Hematopoietic multipotent progenitor cell treated with erythropoietin and hydrocortisone succinate and interleukin-3 and kit ligand, for 4 days (in vitro differentiated cells): ENCODE measurements at regions not wholly inside any gene's neighbourhood (a gene's known extent, or its start where the extent isn't known, plus 50 kb on each side); places are given as distances from the start of the nearest gene placed in this dataset.

ENCODE experiments used
- DNase-seq: peaks from one replicate; pipeline ENCODE4 v3.0.0-alpha.2; 2015

DNA sequence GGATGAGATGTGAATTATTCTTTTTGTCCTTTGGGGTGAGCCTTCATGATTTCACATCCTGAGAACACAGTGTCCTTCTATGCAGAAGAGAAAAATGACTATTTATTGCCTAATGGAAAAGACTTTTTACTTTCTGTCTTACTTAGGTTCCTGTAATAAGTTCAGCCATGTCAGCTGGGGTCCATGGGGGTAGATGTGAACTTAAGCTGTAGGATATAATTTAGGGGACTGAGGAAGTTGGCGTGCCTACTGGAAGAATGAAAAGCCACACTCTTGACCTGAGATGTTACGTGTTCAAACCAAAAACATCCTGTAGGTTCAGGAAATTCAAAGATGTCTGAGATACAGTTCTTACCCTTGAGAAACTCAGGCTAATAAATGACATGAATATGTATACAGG lies 660.5 kb downstream of the TOX3 start:
- DNase-seq = no peak

DNA sequence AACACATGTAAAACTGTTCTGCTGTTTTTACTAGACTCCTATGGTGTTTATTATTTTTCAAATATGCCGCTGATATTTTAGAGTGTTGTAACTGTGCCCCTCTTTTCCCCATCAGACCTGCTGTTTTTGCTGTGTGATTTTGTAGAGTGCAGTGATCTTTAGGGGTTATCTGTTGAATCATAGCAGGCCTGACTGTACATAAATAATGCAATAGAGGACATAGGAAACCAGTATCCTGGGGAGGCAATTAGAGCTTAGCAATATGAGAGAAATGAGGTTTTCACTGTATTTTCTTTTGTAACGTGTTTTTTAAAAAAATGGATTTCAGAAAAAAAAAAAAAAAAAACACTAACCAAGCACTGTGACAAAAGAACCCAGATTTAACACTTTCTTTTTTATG lies 662.2 kb downstream of the TOX3 start:
- DNase-seq = no peak

DNA sequence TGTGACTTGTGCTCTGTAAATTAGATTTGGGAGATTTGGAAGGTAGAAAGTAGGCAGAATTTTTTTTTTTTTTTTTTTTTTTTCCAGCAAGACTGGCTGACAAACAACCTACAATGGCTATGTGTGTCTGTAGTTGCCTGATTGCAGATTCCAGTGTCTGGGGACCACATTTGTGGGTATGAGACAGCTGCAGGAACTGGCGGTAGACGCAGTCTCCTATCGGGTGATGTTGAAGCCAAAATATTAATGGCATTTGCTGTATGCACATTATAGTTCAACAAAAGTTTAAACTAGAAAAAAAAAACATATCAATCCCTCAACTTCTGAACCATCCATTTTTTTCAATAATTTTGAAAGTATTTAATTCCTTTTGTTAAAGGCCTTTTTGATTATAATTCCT lies 665.2 kb downstream of the TOX3 start:
- no peak for DNase-seq

DNA sequence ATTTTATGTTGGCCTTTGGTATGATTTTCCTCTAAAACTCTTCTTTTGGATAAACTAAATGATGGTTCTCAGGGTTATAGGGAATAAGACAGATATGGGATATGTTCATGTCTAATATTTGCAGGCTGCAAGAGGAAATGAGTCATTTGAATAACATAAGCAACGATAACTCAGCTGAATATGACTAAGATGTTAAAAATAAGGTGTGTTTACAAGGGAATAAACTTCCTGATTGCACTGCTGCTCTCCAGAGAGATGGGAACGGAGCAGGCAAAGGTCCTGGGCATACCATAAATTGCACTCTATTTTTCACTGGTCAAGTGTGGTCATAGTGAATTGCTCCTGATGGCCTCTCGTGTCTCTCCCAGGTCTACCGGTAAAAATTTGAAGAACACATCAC lies 666.2 kb downstream of the TOX3 start:
- DNase-seq = no peak

DNA sequence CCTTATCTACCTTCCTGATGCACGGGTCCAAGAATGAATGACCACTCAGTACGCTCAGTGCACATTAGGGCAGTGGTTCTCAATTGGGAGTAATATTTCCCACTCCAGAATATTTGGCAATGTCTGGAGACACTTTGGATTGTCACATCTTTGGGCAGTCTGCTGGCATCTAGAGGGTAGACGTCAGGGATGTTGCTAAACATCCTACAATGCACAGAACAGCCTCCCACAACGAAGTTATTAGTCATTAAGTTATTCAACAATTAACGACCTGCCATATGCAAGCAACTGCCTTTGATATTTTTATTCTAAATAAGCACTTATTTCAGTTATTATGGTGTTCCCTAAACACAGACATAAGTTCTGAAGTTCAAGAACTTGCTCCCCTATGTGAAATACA lies 669.3 kb downstream of the TOX3 start:
- DNase-seq = no peak

DNA sequence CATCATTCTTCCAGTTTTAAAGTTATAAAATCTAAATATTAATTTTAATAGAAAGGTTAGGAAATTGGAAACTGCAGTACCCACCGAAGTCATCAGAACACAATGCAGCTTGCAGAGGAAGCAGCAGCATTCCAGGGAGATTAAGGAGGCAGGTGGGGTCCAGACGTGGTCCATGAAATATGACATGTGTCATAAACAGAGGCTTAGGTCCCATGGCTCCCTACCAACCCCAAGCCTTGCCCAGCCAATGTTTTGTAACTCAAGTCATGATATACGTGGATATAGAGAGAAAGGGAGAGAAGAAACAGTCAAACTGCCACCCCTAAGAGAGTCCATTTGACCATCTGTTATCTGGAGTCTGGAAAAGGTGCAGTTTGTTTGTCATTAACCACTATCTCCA lies 670.0 kb downstream of the TOX3 start:
- no peak for DNase-seq

DNA sequence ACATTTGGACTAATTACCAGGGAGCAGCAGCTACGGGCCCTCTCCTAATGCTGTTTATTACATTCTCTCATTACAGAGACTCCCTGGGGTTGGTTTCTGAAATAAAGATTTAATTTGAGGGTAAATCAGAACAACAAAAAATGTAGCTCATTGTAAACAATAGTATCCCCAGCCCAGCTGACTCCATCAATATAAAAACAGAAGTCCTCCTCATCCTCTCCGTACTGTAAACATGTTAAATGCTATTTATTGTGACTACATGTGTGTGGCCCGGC lies 670.4 kb downstream of the TOX3 start:
- DNase-seq = no peak

DNA sequence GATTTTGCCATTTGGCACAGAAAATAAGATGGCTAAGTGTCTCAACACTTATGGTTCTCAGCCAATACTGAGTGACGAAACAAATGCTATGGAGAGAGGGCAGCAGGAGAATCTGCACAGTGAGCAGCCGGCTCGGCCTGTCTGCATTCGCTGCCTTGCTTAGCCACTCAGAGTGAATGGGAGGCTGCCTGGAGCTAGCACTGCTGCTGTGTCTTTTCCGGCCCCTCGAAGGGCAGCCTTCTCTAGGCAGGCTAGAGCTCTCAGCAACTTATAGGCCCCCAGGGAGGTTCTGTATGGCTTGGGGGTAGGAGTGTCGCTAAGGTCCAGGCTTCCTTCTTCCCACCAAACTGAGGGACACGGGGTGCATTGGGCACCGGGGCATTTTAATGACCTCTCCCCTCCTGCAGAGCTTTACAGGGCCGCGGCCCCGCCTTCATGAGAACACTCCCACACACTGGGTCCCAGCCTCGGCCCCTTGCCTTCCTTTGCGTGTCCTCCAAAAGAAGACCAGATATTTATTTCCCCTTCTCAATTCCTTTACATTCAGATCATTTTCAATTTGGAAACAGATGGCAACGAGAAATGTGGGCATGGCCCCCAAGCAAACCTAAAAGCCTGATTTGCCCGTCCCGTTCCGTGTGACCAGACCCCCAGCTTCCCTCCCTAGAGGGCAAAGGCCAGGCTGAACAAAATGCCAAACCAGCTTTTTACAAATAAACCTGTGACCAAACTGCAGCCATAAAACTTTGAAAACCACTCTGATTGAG lies 670.9 kb downstream of the TOX3 start:
- DNase-seq = no peak

DNA sequence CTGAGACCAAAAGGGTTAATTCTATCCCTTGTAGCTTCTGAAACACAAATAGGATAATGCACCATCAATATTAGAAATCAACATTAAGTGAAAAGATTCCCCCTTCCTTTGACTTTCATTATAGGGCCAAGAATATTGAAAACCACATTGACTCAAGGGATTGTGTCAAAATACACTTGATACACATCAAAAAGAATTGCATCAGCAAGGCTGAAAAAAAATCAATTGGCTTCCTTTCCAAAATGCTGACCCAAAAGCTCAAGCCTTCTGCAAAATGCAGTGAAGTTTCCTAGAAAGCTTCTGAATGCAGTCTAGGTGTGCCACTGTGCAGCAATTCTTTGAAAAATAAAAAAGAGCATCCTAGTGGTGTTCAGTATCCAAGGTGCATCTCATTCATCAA lies 674.4 kb downstream of the TOX3 start:
- no peak for DNase-seq

DNA sequence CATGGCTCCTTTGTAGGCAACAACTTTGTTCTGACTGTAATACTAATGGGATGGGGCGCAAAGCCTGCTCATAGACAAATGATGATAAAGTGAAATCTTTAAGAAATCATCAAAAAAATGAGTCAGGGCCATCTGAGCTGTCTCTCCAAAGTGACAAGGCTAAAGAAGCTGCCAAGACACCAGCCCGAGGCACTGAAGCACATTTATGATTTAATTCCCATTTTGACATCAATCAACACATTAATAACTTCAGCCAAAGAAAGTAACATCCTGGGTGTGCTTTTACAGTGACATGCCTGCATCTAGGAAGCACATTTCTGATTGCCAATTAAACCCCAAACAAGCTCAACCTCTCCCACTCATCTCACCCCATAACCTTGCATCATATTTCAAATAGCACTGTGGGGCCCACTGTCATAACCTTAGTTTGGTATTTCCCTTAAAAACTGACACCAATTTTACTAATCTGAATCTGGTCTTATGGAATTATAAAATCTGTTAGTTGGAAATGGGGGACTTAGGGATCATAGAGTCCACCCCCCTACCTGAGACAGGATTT lies 676.6 kb downstream of the TOX3 start:
- no peak for DNase-seq

DNA sequence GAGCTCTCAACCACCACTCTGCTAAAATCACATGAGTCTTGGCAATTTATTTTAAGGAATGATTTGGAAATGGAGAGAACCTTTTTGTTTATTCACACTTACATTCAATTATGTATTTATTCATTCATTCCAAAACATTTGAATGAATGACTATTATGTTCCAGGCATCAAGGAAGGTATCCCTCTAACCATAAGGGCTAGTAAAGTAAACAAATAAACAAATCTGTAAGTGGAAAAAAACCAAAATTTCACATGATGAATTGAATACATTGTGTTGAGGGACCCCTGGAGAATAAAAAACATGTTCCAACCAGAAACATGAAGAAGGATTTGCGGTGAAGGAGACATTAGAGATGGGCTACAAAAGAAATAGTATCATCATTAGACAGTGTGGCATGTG lies 677.8 kb downstream of the TOX3 start:
- DNase-seq = no peak

DNA sequence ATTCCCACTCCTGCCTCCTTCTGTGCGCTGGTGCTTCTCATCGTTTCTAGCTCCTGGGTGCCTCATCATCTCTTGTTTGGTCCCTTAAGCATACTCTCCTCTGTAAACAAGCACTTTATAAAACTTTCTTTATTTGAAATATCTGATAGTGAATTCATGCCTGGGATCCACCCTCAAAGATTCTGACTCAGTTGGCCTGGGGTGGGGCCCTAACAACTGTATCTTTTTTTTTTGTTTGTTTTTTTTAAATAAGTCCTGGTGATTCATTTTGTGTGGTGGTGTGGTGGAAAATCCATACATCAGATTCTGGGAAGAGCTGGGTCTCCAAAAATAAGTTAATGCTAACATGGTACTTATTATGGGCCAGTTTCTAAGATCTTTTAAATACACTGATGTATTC lies 678.3 kb downstream of the TOX3 start:
- no peak for DNase-seq

DNA sequence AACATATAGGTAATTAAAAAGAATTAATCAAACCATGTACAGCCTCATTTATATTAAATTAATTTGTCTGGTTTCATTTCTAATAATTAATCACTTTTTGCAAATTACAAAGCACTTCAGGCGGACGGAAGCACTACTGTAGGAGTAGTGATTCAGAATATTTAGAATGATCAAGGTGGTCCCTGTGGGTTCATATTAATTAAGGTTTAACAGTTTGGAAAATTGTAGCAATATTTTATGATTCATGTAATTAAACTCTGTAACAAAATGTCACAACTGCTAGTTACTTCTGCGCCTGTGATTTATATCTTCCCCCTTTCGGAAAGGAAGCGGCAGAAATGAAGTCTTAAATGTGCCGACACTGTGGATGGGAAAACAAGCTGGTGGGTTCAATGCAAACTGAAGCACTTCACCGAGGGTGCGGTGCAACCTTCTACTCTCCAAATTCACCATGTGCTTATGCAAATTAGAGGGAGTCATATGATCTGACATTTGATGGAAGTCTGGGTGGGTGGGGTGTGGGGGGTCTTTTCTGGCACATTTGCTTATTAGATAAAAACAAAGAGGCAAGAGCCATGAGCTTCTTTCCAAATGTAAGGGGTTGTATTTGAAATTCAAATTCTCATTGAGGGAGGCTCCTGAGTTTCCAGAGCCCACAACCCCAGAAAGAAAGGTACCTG lies 679.4 kb downstream of the TOX3 start:
- DNase-seq = no peak

DNA sequence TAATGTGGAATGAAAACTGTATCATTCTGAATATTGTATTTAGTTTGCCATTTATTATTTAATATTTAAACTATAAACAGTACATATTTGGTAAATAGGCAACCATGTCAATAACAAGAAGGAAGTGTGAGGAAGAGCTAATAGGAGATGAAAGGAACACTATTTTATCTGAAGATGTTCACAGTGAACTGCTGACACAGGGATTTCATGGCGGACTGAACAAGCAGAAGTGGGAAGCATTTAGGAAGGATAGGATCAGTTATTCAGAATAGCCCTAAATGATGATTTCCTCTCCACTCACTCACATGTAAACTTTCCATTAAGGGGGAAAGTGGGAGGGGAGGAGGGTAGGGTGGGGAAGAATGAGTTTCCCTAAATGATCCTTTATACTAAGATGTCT lies 682.4 kb downstream of the TOX3 start:
- no peak for DNase-seq

DNA sequence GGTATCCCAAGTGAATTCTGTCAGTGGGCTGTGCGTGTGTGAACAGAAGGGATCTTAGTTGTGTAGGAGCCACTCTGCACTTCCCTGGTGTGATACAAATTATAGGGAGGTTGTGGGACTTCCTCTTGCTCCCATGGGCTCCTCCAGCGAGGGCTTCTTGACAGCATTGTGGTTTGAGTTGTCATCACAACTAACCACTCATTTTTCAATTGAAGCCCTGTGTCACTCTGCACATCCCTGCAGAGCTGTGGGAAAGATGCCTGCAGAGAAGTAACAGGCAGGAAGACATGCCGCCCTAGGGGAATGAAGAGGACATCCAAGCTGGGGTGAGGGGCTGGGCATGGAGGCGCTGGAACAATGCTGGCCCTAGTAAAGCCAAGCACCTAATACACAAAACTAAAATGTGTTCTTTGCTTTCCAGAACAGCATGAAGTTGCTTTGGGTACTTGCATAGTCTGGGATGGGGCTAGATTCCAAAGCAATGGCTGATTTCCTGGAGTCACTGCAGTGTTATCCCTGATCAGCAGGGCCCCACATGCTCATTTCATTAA lies 692.5 kb downstream of the TOX3 start:
- no peak for DNase-seq

DNA sequence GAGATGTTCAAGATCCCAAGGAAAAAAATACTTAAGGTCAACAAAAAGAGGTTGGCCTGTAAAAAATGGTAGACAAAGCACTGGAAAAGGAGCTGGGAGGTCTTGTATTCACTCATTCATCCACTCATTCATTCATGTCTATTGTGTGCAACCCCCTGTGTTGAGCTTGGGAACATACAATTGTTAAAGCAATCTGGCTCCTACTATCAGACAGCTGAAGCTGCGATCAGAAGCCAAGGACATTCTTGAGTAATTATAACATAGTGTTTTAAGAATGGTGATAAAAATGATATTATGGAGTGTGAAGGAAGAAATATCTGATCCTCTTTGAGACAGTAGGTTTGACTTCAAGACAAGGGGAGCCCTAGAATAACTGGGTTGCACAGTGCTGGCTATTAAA lies 693.4 kb downstream of the TOX3 start:
- no peak for DNase-seq

DNA sequence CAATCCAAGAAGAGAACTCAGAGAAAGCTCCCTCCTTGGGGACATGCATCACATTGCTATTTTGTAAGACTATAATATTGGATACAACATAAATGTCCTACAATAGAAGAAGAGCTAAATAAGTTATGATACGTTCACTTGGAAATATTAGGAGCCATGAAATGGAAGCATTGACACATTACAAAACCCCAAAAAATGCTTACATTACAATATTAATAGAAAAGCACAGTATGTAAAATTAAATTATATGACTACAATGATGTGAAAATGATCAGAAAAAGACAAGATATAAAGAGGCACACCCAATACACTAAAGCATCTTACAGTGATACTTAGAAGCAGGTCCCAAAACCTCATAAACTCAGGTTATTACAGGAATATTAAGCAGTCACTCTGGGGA lies 694.1 kb downstream of the TOX3 start:
- no peak for DNase-seq

DNA sequence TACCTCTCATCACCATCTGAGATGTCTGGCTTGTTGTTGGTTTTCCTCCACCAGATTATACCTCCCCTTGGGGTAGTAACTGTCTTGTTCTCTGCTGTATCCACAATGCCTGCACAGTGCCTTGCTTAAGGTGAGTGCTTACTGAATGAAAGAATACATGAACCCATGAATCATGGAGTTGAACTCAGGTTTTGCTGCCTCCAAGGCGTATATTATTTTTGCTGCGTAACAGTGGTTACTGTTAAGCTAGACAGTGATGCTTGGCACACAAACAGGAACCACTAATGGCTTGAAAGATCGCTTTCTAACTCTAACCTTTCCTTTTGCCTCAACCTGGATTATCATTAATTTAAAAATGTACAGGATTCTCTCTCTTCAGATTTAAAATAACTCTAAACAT lies 695.8 kb downstream of the TOX3 start:
- no peak for DNase-seq

DNA sequence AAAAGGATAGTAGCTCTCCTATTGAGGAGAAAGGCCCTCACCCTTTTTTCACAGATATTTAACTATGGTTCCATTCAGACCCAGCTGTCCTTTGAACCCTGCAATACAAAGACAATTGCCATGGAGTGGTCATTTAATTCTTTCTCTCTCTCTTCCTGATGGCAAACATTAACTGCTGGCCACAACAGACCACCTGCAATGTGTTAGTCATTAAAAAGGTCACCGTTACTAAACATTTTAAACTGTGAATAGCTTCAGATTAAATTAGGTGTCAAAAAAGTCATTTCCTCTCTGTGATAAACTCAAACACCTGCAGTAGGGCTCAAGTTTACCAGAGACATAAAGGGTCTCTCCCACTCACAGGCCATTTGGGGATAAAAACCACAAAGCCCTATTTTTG lies 697.2 kb downstream of the TOX3 start:
- no peak for DNase-seq

DNA sequence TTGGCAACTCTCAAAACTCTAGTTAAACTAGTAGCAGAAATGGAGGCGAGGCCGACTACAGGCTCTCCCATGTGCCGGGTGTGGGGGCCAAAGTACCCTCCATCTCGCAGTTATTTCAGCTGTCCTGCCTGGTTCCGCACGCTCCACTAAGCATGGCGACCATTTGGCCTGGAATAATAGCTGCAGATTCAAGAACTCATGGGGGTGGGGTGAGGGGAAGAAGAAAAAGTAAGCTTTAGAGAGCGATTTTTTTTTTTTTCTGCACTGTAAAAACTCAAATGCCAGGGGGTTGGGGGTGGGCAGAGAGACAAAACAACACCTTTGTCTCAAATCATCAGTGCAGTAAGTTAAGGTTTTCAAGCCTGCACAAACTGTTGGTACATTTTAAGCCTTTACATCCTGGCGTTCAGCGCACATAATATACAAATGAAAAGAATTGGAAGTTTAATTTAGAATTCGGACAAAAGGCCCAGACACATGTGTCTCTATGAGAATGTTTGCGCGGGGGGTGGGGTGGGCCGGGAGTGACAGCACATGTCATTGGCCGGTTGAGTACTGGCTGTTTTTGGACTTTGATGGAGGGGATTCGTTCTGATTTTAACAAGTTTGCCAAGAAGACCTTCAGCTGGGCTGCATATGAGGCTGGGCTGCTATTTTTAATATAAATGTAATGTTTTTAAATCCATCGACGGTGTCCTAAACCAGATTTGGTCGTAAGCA lies 694.7 kb upstream of the SALL1 start:
- DNase-seq = no peak

DNA sequence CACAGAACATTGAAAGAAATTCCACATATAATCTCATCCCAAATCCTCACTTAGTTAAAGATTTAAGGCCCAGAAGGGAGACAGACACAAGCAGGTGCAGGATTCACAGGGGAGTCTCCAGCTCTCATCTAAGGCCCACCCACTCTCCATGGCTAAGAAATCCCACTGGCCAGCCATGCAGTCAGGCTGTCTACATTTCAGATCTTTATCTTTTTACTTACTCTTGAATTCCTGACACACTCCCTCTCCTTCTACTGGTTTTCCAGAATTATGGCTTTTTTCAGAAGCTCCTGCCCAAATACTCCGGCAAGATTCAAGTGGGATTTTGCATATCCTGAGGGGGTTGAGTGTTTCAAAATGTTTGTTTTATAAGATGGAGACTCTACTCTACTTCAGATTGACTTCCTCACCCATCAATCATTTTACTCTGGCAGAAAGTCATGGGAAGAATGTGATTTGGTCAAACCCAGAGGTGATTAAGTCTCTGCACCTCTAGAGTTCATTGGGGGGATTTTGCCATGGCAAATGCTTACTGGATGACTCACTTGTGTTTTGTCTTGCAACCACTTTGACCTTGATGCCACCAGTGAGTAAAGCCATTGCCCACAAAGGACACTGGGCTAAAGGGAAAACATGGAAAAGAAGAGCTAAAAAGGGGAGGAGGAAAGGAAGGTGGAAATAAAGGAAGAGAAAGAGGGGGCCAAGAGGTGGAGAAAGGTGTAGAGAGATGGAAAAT lies 688.8 kb upstream of the SALL1 start:
- DNase-seq = no peak

DNA sequence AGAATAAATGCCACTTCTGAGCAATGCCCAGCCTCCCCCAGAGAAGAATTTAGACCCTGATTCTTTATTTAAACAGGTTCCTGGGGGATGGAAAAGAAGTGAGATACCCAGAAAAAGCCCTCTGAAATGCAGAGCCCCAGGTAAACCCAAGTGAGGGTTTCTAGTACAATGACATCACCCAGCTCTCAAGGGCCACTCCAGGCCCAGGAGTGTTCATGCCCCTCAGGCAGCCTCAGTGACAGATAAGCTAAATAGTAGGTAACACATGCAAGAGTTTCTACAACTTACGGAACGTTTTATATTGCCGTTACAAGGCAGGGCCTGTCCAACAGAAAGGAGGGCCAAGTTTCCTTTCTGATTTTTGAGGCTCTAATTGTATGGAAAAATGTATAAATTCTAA lies 683.7 kb upstream of the SALL1 start:
- DNase-seq = no peak

DNA sequence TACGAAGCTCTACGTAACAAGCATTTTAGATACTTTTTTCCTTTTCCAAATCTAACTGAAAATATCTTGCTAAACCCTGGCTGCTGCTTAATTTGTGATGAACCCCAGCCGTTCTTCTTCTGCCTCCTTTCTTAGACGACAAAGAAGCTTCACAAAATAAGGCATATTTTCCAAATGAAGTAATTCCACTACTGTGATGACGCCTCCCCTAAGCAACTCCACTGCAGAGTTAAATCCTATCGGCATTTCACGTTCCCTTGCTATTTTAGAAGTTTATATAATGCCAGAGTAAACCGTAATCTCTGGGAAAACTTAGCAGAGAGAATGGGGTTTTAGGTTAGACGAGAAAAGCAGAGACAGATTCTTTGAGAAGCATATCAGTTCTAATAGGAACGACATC lies 683.1 kb upstream of the SALL1 start:
- DNase-seq = no peak
